ENCODE measurements at regions not wholly inside any gene's neighbourhood (a gene's known extent, or its start where the extent isn't known, plus 50 kb on each side); places are given as distances from the start of the nearest gene placed in this dataset.

GRCh38 chr2:198322275-198322674, 517.9 kb downstream of the PLCL1 start:
- no peak for DNase-seq (ENCODE audit: extremely low spot score)
- Histone ChIP-seq H3K4me3 (no peak overlapping the region), H3K27ac (replicated peaks in 1 of 4) (no peak overlapping the region), H3K9me3 (no peaks in the 10 kb centered on the region), H3K27me3 (peaks cover 0 to 2% (median 0%) of the 10 kb centered on the region in 4 donors), H3K36me3 (no peaks in the 10 kb centered on the region), H3K4me1 (no peaks in the 10 kb centered on the region)
- TF ChIP-seq EP300 (IDR thresholded peaks at IDR 0.05): no peak
- no peak for TF ChIP-seq CTCF (IDR thresholded peaks at IDR 0.05)
- no peak for TF ChIP-seq POLR2AphosphoS5 (IDR thresholded peaks at IDR 0.05)
- no peak for TF ChIP-seq POLR2A (IDR thresholded peaks at IDR 0.05; ENCODE audit: low read depth)
- intact Hi-C loops (cut with DNase I): no loop called here
- WGBS: 80% methylated on average over 8 of the region's 8 CpGs

GRCh38 chr2:198321522-198322088, 517.2 kb downstream of the PLCL1 start:
- Histone ChIP-seq H3K9me3 (no peaks in the 10 kb centered on the region), H3K27ac (replicated peaks in 1 of 4) (no peak overlapping the region), H3K4me1 (no peaks in the 10 kb centered on the region), H3K36me3 (no peaks in the 10 kb centered on the region), H3K4me3 (no peak overlapping the region), H3K27me3 (peaks cover 0 to 2% (median 0%) of the 10 kb centered on the region in 4 donors)
- intact Hi-C loops (cut with DNase I): no loop called here
- DNase-seq (ENCODE audit: extremely low spot score): no peak
- TF ChIP-seq POLR2AphosphoS5 (IDR thresholded peaks at IDR 0.05) (no peak), EP300 (IDR thresholded peaks at IDR 0.05) (no peak), POLR2A (IDR thresholded peaks at IDR 0.05; ENCODE audit: low read depth) (no peak), CTCF (IDR thresholded peaks at IDR 0.05) (no peak)
- WGBS: 80% methylated on average over 4 of the region's 4 CpGs

- Histone ChIP-seq H3K27ac (replicated peaks in 1 of 4) (no peak overlapping the region), H3K27me3 (peaks cover 0 to 21% (median 0%) of the 10 kb centered on the region in 4 donors), H3K4me1 (no peaks in the 10 kb centered on the region), H3K4me3 (no peak overlapping the region), H3K9me3 (no peaks in the 10 kb centered on the region), H3K36me3 (no peaks in the 10 kb centered on the region)
- no peak for DNase-seq (ENCODE audit: extremely low spot score)
- whole genome bisulfite sequencing: 85% methylated on average over 7 of the region's 7 CpGs
- TF ChIP-seq CTCF (IDR thresholded peaks at IDR 0.05) (no peak), POLR2A (IDR thresholded peaks at IDR 0.05; ENCODE audit: low read depth) (no peak), POLR2AphosphoS5 (IDR thresholded peaks at IDR 0.05) (no peak), EP300 (IDR thresholded peaks at IDR 0.05) (no peak)
- intact Hi-C loops (cut with DNase I): loop anchor here (5.0 kb wide), 1 partner anchor 1425 kb away; no protein-coding TSS in a partner anchor
Observed at GRCh38 chr2:198316852-198317396, 512.5 kb downstream of the PLCL1 start.

GRCh38 chr2:198315791-198316630, 511.6 kb downstream of the PLCL1 start:
- TF ChIP-seq CTCF (IDR thresholded peaks at IDR 0.05) (no peak), POLR2A (IDR thresholded peaks at IDR 0.05; ENCODE audit: low read depth) (no peak), POLR2AphosphoS5 (IDR thresholded peaks at IDR 0.05) (no peak), EP300 (IDR thresholded peaks at IDR 0.05) (no peak)
- H3K27me3 ChIP-seq: peaks cover 0 to 22% (median 0%) of the 10 kb centered on the region in 4 donors
- no peaks in the 10 kb centered on the region for H3K36me3 ChIP-seq
- WGBS: 76% methylated on average over 4 of the region's 4 CpGs
- no peak overlapping the region for H3K27ac ChIP-seq (replicated peaks in 1 of 4)
- DNase-seq (ENCODE audit: extremely low spot score): no peak
- no peaks in the 10 kb centered on the region for H3K4me1 ChIP-seq
- intact Hi-C loops (cut with DNase I): loop anchor here (5.0 kb wide), 1 partner anchor 1426 kb away; no protein-coding TSS in a partner anchor
- no peak overlapping the region for H3K4me3 ChIP-seq
- H3K9me3 ChIP-seq: no peaks in the 10 kb centered on the region

Data from esophagus muscularis mucosa (tissue), 4 donors.